Uterus (tissue), 2 donors: ENCODE measurements at regions not wholly inside any gene's neighbourhood (a gene's known extent, or its start where the extent isn't known, plus 50 kb on each side); places are given as distances from the start of the nearest gene placed in this dataset.

Experiments used
- CTCF ChIP-seq, 4 experiments: fragments of 200-600 bp in 2 of 4; fragments of 450-650 bp in 2 of 4; sonication (generic) in 2 of 4; IDR thresholded peaks; one replicate each; pipeline ENCODE4 v1.5.1; 2016 to 2019; ENCODE audit warnings: antibody characterized with exemption in 4 of 4, mild to moderate bottlenecking in 2 of 4, moderate library complexity in 1 of 4
- POLR2A ChIP-seq, 2 donors: fragments of 450-650 bp; IDR thresholded peaks; one replicate each; pipeline ENCODE4 v1.6.1; 2016; ENCODE audit warnings: antibody characterized with exemption in 2 of 2, mild to moderate bottlenecking in 1 of 2, moderate library complexity in 1 of 2

DNA sequence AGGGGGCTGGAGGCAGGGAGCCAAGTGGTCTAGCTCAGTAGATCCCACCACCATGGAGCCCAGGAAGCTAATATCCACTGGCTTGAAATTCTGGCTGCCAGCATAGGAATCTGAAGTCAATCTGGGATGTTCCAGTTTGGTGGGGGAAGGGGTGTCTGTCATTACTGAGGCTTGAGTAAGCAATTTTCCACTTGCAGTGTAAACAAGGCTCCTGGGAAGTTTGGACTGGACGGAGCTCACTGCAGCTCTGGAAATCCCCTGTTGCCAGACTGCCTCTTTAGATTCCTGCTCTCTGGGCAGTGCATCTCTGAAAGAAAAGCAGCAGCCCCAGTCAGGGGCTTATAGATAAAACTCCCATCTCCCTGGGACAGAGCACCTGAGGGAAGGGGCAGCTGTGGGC lies 349.2 kb upstream of the KLHL1 start:
- no peak for TF ChIP-seq CTCF (IDR thresholded peaks at IDR 0.05)
- TF ChIP-seq POLR2A (IDR thresholded peaks at IDR 0.05): no peak
